Stomach (tissue), 8 donors: ENCODE measurements at regions not wholly inside any gene's neighbourhood (a gene's known extent, or its start where the extent isn't known, plus 50 kb on each side); places are given as distances from the start of the nearest gene placed in this dataset.

Experiments used
- DNase-seq, 2 donors: peaks; one replicate each; pipeline versions ENCODE4 v3.0.0 to v3.0.0-alpha.2; 2013 to 2019
- H3K27ac ChIP-seq, 5 donors: fragments of 200-600 bp in 4 of 5; sonication (generic) in 4 of 5; one replicate each; pipeline ENCODE4 v1.5.1; 2013 to 2019; ENCODE audit warnings: mild to moderate bottlenecking in 1 of 5, moderate library complexity in 1 of 5
- H3K27me3 ChIP-seq, 3 donors: fragments of 200-600 bp; sonication (generic); one replicate each; pipeline ENCODE4 v1.5.1; 2017 to 2019; ENCODE audit warnings: mixed run types in 1 of 3
- H3K36me3 ChIP-seq, 4 donors: fragments of 200-600 bp; sonication (generic); 1 replicate in 3 of 4; 2 replicates in 1 of 4; pipeline ENCODE4 v1.5.1; 2016 to 2019
- H3K4me1 ChIP-seq, 4 donors: fragments of 200-600 bp; sonication (generic); one replicate each; pipeline ENCODE4 v1.5.1; 2016 to 2019
- H3K4me3 ChIP-seq, 4 donors: fragments of 200-600 bp; sonication (generic) in 3 of 4; one replicate each; pipeline ENCODE4 v1.5.1; 2016 to 2019; ENCODE audit warnings: mild to moderate bottlenecking in 1 of 4
- H3K9me3 ChIP-seq, 4 donors: fragments of 200-600 bp; sonication (generic); one replicate each; pipeline ENCODE4 v1.5.1; 2016 to 2019
- EP300 ChIP-seq: sonication (generic); formaldehyde crosslinking; IDR thresholded peaks from one replicate; pipeline ENCODE4 v1.6.1; 2017; ENCODE audit warnings: antibody characterized with exemption
- POLR2A ChIP-seq, 4 donors: fragments of 450-650 bp; IDR thresholded peaks; one replicate each; pipeline ENCODE4 v1.6.1; 2016; ENCODE audit warnings: antibody characterized with exemption in 4 of 4, control low read depth in 2 of 4, mild to moderate bottlenecking in 1 of 4, moderate library complexity in 1 of 4
- POLR2AphosphoS5 ChIP-seq, 3 donors: sonication (generic); formaldehyde crosslinking; IDR thresholded peaks; one replicate each; pipeline ENCODE4 v1.6.1; 2016; ENCODE audit warnings: antibody characterized with exemption in 3 of 3
- WGBS, 5 donors: extraction: QIAGEN DNeasy Blood & Tissue Kit in 3 of 5; methylation state at CpG; one replicate each; pipeline versions ENCODE4 v1.1.5 to v1.1.7; 2013 to 2018; 5-methylcytosine and 5-hydroxymethylcytosine counted together
- intact Hi-C: fragments of 100-400 bp; cut with DNase I; formaldehyde crosslinking; loops from one replicate; pipeline ENCODE4 v1.15.1; 2023; ENCODE audit warnings: low total_unique reads
- TF ChIP-seq, protein P1 (sequence below), 7 experiments: fragments of 450-650 bp in 4 of 7; fragments of 200-600 bp in 3 of 7; sonication (generic) in 3 of 7; IDR thresholded peaks; one replicate each; pipeline ENCODE4 v1.5.1; 2016 to 2019; ENCODE audit warnings: antibody characterized with exemption in 7 of 7, control low read depth in 2 of 7, mild to moderate bottlenecking in 1 of 7
- donor health status: healthy with polysubstance abuse.
- donor health status: Bipolar disorder and iron deficiency.
- donor health status: healthy.

DNA sequence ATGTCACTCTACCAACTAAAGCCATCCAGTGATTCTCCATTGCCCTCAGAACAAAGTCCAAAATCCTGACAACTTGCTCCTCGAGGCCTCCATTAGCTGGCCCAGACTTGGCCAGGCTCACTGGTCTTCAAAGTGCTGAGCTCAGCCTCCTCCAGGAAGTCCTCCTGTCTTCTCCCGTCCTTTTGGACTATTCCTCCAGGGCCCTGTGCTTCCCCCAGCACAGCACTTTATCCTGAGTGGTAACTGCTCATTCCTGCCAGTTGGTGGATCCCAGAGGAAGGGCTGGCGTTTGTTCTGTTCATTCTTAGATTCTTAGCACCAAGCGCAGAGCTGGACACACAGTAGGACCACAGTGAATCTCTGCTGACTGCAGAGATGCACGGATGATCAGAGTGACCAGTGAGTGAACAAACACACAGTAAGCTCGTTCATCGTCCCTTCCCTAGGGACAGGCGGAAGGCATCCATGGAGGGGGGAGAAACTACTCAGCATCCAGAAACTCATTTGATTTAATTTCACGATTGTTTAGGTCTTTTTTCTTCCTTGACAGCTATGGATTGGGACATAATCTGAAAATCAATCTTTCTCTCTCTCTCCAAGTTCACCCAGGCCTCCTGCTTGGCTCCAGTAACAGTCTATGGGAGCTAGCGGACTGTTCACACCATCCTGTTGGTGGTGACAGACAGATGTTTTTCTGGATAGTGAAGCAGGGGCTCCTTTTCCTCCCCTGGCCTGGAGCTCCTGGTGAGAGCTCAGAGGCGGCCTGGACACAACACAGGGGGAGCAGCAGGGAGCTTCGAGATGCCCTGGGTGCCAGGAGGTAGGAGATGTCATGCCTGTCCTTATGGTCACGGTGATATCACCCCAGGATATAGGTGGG is 180.2 kb downstream of the PTPRU start:
- DNase-seq = no peak
- H3K9me3 ChIP-seq = peaks cover 0 to 9% (median 8%) of the 10 kb centered on the region in 4 donors
- H3K27ac ChIP-seq = peak overlapping the region in 4 of 5 donors; percentile 42 to 72 (median 62)
- no peaks in the 10 kb centered on the region for H3K36me3 ChIP-seq
- no peaks in the 10 kb centered on the region for H3K4me1 ChIP-seq
- 41 to 52% (median 48%) methylated on average over 12 to 13 of the region's 13 CpGs for WGBS, 5 donors
- intact Hi-C loops = no loop called here
- TF ChIP-seq EP300 (no peak), POLR2AphosphoS5 (IDR thresholded peaks at IDR 0.05) (no peak), POLR2A (IDR thresholded peaks at IDR 0.05) (no peak)
- TF ChIP-seq, protein P1, sequence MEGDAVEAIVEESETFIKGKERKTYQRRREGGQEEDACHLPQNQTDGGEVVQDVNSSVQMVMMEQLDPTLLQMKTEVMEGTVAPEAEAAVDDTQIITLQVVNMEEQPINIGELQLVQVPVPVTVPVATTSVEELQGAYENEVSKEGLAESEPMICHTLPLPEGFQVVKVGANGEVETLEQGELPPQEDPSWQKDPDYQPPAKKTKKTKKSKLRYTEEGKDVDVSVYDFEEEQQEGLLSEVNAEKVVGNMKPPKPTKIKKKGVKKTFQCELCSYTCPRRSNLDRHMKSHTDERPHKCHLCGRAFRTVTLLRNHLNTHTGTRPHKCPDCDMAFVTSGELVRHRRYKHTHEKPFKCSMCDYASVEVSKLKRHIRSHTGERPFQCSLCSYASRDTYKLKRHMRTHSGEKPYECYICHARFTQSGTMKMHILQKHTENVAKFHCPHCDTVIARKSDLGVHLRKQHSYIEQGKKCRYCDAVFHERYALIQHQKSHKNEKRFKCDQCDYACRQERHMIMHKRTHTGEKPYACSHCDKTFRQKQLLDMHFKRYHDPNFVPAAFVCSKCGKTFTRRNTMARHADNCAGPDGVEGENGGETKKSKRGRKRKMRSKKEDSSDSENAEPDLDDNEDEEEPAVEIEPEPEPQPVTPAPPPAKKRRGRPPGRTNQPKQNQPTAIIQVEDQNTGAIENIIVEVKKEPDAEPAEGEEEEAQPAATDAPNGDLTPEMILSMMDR (IDR thresholded peaks at IDR 0.05) = no peak
- H3K4me3 ChIP-seq = no peak overlapping the region
- peaks cover 0 to 47% (median 7%) of the 10 kb centered on the region in 3 donors for H3K27me3 ChIP-seq

DNA sequence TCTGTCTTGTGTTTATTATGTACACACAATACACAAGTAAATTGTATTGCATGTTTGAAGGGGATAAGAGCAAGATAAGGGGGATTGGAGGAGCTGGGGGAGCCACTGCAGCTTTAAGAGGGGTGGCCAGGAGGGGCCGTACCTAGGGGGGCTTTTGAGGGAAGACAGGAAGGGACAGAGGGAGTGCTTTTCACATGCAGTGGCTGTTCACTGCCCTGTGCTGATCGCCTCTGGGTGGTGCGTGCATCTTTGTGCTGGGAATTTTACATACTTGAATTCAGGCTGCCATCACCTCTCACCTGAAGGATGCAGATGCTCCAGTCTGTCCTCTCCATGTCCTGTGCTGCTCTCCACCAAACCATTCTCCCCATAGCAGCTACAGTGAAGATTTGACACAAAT is 179.5 kb downstream of the PTPRU start:
- Histone ChIP-seq H3K4me3 (no peak overlapping the region), H3K9me3 (peaks cover 0 to 4% (median 2%) of the 10 kb centered on the region in 4 donors), H3K36me3 (no peaks in the 10 kb centered on the region), H3K27ac (no peak overlapping the region), H3K27me3 (peaks cover 0 to 47% (median 7%) of the 10 kb centered on the region in 3 donors), H3K4me1 (no peaks in the 10 kb centered on the region)
- TF ChIP-seq POLR2AphosphoS5 (IDR thresholded peaks at IDR 0.05) (no peak), POLR2A (IDR thresholded peaks at IDR 0.05) (no peak), EP300 (no peak)
- TF ChIP-seq, protein P1 (IDR thresholded peaks at IDR 0.05) = no peak
- 15 to 28% (median 24%) methylated on average over 3 of the region's 3 CpGs for WGBS, 5 donors
- intact Hi-C loops = no loop called here
- DNase-seq = no peak

DNA sequence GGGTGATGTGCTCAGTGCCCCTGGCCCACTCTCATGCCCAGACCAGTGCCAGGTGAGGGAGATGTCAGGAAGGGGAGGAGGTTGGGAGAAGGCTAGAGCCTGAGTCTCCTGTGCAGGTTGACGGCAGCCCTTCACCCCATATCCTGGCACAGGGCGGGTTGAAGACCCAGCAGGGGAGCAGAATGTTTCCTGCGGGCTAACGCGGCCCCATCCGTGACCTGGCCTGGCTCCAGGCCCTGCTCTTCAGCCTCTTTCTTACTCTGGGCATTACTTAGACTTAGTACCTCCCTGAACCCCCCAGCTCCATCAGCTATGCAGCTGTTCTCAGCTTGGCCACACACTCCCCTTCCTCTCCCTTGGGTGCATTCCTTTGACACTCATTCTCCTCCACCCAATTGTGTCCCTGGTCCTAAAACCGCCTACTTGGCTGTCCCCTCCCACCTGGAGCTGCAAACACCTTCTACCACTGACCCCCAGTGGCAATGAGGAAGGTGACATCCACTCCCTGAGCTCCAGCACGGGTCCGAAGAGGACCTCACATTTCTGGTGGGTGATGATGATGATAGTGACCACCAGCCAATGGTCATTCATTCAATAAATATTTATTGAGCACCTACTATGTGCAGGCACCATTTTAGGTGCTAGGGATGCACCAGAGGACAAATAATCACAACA is 179.0 kb downstream of the PTPRU start:
- H3K4me1 ChIP-seq = no peaks in the 10 kb centered on the region
- no peaks in the 10 kb centered on the region for H3K9me3 ChIP-seq
- H3K36me3 ChIP-seq = no peaks in the 10 kb centered on the region
- intact Hi-C loops = no loop called here
- H3K4me3 ChIP-seq = no peak overlapping the region
- H3K27ac ChIP-seq = no peak overlapping the region
- no peak for TF ChIP-seq EP300
- TF ChIP-seq POLR2A (IDR thresholded peaks at IDR 0.05) = no peak
- TF ChIP-seq, protein P1 (IDR thresholded peaks at IDR 0.05) = no peak
- TF ChIP-seq POLR2AphosphoS5 (IDR thresholded peaks at IDR 0.05) = no peak
- WGBS, 5 donors = 28 to 45% (median 38%) methylated on average over 9 of the region's 9 CpGs
- peak in 1 of 2 donors; percentile 47 for DNase-seq
- peaks cover 0 to 47% (median 7%) of the 10 kb centered on the region in 3 donors for H3K27me3 ChIP-seq

DNA sequence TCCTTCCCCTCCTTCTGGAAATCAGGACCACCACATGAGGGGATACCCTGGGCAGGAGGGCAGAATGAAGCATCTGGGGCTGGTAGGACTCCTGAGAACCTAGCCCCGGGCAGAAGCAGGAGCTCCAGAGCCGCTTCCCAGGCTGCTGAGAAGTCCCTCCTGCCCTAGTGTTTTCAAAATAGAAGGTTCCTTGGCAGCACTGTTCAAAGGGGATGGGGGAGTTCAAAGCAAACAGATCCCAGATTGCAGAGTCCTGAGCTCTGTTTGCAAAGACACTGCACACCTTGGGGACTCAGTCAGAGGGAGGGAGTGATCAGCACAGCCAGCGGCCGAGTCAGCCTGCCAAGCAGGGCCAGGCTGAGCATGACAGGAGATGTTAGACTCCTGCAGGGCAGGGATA is 177.8 kb downstream of the PTPRU start:
- Histone ChIP-seq H3K36me3 (no peaks in the 10 kb centered on the region), H3K4me3 (no peak overlapping the region), H3K27me3 (peaks cover 0 to 56% (median 10%) of the 10 kb centered on the region in 3 donors), H3K4me1 (no peaks in the 10 kb centered on the region), H3K9me3 (no peaks in the 10 kb centered on the region), H3K27ac (no peak overlapping the region)
- WGBS, 5 donors = 23 to 57% (median 39%) methylated on average over 4 of the region's 4 CpGs
- intact Hi-C loops = no loop called here
- TF ChIP-seq POLR2AphosphoS5 (IDR thresholded peaks at IDR 0.05) (no peak), POLR2A (IDR thresholded peaks at IDR 0.05) (no peak), EP300 (no peak)
- TF ChIP-seq, protein P1 (IDR thresholded peaks at IDR 0.05) = no peak
- no peak for DNase-seq
